ENCODE measurements at regions not wholly inside any gene's neighbourhood (a gene's known extent, or its start where the extent isn't known, plus 50 kb on each side); places are given as distances from the start of the nearest gene placed in this dataset.

DNA sequence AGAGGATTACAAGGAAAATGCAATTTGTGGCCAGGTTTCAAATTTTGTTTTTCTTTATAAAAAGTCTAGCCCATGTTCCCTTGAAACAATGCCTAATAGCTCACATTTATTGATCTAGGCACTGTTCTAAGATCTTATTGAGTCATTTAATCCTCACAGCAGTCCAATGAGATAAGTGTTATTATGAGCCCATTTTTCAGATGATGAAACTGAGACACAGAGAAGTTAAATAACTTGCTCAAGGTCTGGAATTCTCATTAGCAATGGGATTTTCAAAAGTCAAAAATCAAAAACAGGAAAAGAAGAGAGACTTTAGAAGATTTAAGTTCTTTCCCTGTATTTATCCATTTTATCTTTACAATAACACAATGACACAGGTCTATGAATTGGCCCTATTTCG is 90.0 kb upstream of the COL6A5 start:
- Histone ChIP-seq H3K79me2 (ENCODE audit: insufficient read depth) (no peaks in the 10 kb centered on the region), H3K9ac (no peak overlapping the region), H2AFZ (ENCODE audit: low read depth) (no peak overlapping the region), H3F3A (replicated peaks; ENCODE audit: insufficient read depth) (no peaks in the 10 kb centered on the region), H3K27me3 (ENCODE audit: insufficient read depth) (no peaks in the 10 kb centered on the region), H3K4me2 (no peak overlapping the region), H3K36me3 (replicated peaks in 1 of 2; ENCODE audit: control insufficient read depth in 1 of 2, insufficient read depth in 2 of 2, low read length in 1 of 2) (no peaks in the 10 kb centered on the region), H3K9me3 (no peaks in the 10 kb centered on the region), H3K4me3 (ENCODE audit: low read depth in 2 of 2, low read length in 1 of 2) (no peak overlapping the region), H4K20me1 (ENCODE audit: insufficient read depth) (no peaks in the 10 kb centered on the region), H3K9me2 (no peaks in the 10 kb centered on the region), H3K27ac (ENCODE audit: low read depth in 2 of 2, low read length in 1 of 2) (no peak overlapping the region), H3K4me1 (ENCODE audit: control insufficient read depth in 1 of 2, insufficient read depth in 2 of 2, low read depth in 1 of 2, low read length in 1 of 2) (no peaks in the 10 kb centered on the region)
- WGBS (ENCODE audit: low lambda C conversion rate) = 2% methylated on average over 1 of the region's 1 CpG
- TF ChIP-seq FOXJ3 (CRISPR knock-in tag; IDR thresholded peaks at IDR 0.05) (no peak), POLR2AphosphoS5 (IDR thresholded peaks at IDR 0.05; ENCODE audit: low read depth, low read length) (no peak), CHD2 (IDR thresholded peaks at IDR 0.05; ENCODE audit: low read length, partially characterized antibody) (no peak), EP300 (IDR thresholded peaks at IDR 0.05; ENCODE audit: borderline replicate concordance in 1 of 2, low read depth in 1 of 2, low read length in 1 of 2) (no peak)
- ChIA-PET POLR2A (no interaction called here), CTCF (no interaction called here)
- DNase-seq = no peak

- Histone ChIP-seq H3K4me2 (no peak overlapping the region), H3F3A (replicated peaks; ENCODE audit: insufficient read depth) (no peaks in the 10 kb centered on the region), H3K27me3 (ENCODE audit: insufficient read depth) (no peaks in the 10 kb centered on the region), H3K4me3 (ENCODE audit: low read depth in 2 of 2, low read length in 1 of 2) (no peak overlapping the region), H3K9me3 (no peaks in the 10 kb centered on the region), H2AFZ (ENCODE audit: low read depth) (no peak overlapping the region), H4K20me1 (ENCODE audit: insufficient read depth) (no peaks in the 10 kb centered on the region), H3K36me3 (replicated peaks in 1 of 2; ENCODE audit: control insufficient read depth in 1 of 2, insufficient read depth in 2 of 2, low read length in 1 of 2) (no peaks in the 10 kb centered on the region), H3K9ac (no peak overlapping the region), H3K9me2 (no peaks in the 10 kb centered on the region), H3K4me1 (ENCODE audit: control insufficient read depth in 1 of 2, insufficient read depth in 2 of 2, low read depth in 1 of 2, low read length in 1 of 2) (no peaks in the 10 kb centered on the region; a peak in 1 of 4 replicates), H3K79me2 (ENCODE audit: insufficient read depth) (no peaks in the 10 kb centered on the region), H3K27ac (ENCODE audit: low read depth in 2 of 2, low read length in 1 of 2) (no peak overlapping the region)
- CTCF ChIA-PET = interaction anchor here (0.5 to 1.8 kb wide), 3 partner anchors 20 to 526 kb away, joined by 3 to 5 read pairs (median 3); no protein-coding TSS in a partner anchor
- POLR2A ChIA-PET = no interaction called here
- 5% methylated on average over 3 of the region's 3 CpGs for WGBS (ENCODE audit: low lambda C conversion rate)
- no peak for DNase-seq
- no peak for TF ChIP-seq CHD2 (IDR thresholded peaks at IDR 0.05; ENCODE audit: low read length, partially characterized antibody)
- TF ChIP-seq RFX5 (IDR thresholded peaks at IDR 0.05; ENCODE audit: low read length) = no peak
- no peak for TF ChIP-seq GABPA (IDR thresholded peaks at IDR 0.05; ENCODE audit: low read depth)
- TF ChIP-seq POLR2AphosphoS5 (IDR thresholded peaks at IDR 0.05; ENCODE audit: low read depth, low read length) = no peak
- TF ChIP-seq MXI1 (IDR thresholded peaks at IDR 0.05; ENCODE audit: low read depth, low read length) = no peak
Observed at GRCh38 chr3:130256821-130257340, 88.6 kb upstream of the COL6A5 start.

- no peak overlapping the region for H3K4me3 ChIP-seq (ENCODE audit: low read depth in 2 of 2, low read length in 1 of 2)
- no peak overlapping the region for H3K27ac ChIP-seq (ENCODE audit: low read depth in 2 of 2, low read length in 1 of 2)
- no peaks in the 10 kb centered on the region for H3K9me2 ChIP-seq
- no peaks in the 10 kb centered on the region for H3K9me3 ChIP-seq
- H3K36me3 ChIP-seq (replicated peaks in 1 of 2; ENCODE audit: control insufficient read depth in 1 of 2, insufficient read depth in 2 of 2, low read length in 1 of 2) = no peaks in the 10 kb centered on the region
- H3K4me1 ChIP-seq (ENCODE audit: control insufficient read depth in 1 of 2, insufficient read depth in 2 of 2, low read depth in 1 of 2, low read length in 1 of 2) = no peaks in the 10 kb centered on the region; a peak in 1 of 4 replicates
- WGBS (ENCODE audit: low lambda C conversion rate) = 18% methylated on average over 8 of the region's 9 CpGs
- H3F3A ChIP-seq (replicated peaks; ENCODE audit: insufficient read depth) = no peaks in the 10 kb centered on the region
- no peaks in the 10 kb centered on the region for H4K20me1 ChIP-seq (ENCODE audit: insufficient read depth)
- no peaks in the 10 kb centered on the region for H3K27me3 ChIP-seq (ENCODE audit: insufficient read depth)
- no peak overlapping the region for H3K9ac ChIP-seq
- no peak for DNase-seq
- ChIA-PET CTCF (no interaction called here), POLR2A (no interaction called here)
- no peak overlapping the region for H2AFZ ChIP-seq (ENCODE audit: low read depth)
- no peak overlapping the region for H3K4me2 ChIP-seq
- H3K79me2 ChIP-seq (ENCODE audit: insufficient read depth) = no peaks in the 10 kb centered on the region
- TF ChIP-seq JUND (IDR thresholded peaks at IDR 0.05) (no peak), EZH2phosphoT487 (IDR thresholded peaks at IDR 0.05; ENCODE audit: borderline replicate concordance, low read depth) (no peak), YY1 (IDR thresholded peaks at IDR 0.05; ENCODE audit: low read depth) (no peak), MEF2A (IDR thresholded peaks at IDR 0.05; ENCODE audit: borderline replicate concordance, low read depth) (no peak), TAF1 (IDR thresholded peaks at IDR 0.05; ENCODE audit: borderline replicate concordance, low read depth, low read length) (no peak), GABPA (IDR thresholded peaks at IDR 0.05; ENCODE audit: low read depth) (no peak), TEAD4 (IDR thresholded peaks at IDR 0.05; ENCODE audit: borderline replicate concordance, insufficient read depth) (no peak), USF2 (IDR thresholded peaks at IDR 0.05; ENCODE audit: borderline replicate concordance, low read depth, low read length) (no peak), RCOR1 (IDR thresholded peaks at IDR 0.05; ENCODE audit: low read length) (no peak), NFIC (IDR thresholded peaks at IDR 0.05; ENCODE audit: borderline replicate concordance) (no peak)
- TF ChIP-seq, protein P1, sequence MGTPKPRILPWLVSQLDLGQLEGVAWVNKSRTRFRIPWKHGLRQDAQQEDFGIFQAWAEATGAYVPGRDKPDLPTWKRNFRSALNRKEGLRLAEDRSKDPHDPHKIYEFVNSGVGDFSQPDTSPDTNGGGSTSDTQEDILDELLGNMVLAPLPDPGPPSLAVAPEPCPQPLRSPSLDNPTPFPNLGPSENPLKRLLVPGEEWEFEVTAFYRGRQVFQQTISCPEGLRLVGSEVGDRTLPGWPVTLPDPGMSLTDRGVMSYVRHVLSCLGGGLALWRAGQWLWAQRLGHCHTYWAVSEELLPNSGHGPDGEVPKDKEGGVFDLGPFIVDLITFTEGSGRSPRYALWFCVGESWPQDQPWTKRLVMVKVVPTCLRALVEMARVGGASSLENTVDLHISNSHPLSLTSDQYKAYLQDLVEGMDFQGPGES (IDR thresholded peaks at IDR 0.05; ENCODE audit: low read depth, low read length) = no peak
- TF ChIP-seq, protein P2, sequence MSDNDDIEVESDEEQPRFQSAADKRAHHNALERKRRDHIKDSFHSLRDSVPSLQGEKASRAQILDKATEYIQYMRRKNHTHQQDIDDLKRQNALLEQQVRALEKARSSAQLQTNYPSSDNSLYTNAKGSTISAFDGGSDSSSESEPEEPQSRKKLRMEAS (IDR thresholded peaks at IDR 0.05; ENCODE audit: low read depth) = no peak
- TF ChIP-seq, protein P3, sequence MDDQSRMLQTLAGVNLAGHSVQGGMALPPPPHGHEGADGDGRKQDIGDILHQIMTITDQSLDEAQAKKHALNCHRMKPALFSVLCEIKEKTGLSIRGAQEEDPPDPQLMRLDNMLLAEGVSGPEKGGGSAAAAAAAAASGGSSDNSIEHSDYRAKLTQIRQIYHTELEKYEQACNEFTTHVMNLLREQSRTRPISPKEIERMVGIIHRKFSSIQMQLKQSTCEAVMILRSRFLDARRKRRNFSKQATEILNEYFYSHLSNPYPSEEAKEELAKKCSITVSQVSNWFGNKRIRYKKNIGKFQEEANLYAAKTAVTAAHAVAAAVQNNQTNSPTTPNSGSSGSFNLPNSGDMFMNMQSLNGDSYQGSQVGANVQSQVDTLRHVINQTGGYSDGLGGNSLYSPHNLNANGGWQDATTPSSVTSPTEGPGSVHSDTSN (IDR thresholded peaks at IDR 0.05) = no peak
Observed at GRCh38 chr3:130258532-130258952, 86.9 kb upstream of the COL6A5 start.

All from SK-N-SH (cell line).